ENCODE measurements at regions not wholly inside any gene's neighbourhood (a gene's known extent, or its start where the extent isn't known, plus 50 kb on each side); places are given as distances from the start of the nearest gene placed in this dataset.
A peak's percentile ranks its signal among the peaks of the same experiment; 100 is the strongest.

DNA sequence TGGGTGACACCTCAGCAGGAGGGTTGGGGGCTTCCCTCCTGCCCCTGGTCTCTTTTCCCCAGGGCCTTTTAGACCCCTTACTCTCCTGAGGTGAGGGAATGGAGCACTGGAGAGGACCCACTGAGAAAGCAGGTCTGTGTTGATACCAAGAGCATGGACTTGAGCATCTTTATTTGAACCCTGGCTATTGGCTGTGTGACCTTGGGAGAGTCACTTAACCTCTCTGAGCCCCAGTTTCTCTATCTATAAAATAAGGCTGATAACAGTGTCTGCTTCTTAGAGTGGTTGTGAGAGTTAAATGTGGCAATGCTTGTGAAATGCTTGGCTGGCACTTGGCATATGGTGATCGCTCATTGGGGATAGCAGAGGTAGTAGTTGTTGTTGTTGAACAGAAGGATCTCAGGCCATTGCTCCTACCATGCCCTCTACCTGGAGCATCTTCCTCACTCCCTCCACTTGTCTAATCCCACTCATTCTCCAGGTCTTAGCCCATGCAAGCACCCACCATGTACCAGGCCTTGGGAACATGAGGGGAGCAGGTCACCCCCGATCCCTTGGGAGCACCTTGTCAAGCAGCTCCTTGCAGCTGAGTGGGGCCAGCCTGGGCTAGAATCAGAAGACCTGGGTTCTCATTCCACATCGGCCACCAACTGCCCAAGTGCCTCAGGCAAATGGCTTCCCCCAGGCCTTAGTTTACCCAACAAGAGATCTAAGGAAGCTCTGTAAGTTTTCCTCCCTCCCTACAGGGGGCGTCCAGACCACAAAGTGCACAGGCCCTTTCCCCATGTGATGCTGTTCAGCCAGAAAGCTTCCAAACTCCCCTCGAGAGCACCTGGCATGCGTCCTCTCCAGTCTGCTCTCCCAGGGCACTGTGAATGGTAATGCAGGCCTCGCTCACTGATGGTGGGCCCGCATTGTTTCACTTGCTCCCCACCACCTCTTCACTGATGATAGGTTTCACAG lies 96.7 kb downstream of the LSM3 start:
- in situ Hi-C loops (cut with MboI; ENCODE audit: low pct_unique_long_range_greater_than_20kb in 2 of 9, low sequenced_read_pairs in 9 of 9, unreplicated experiment in 9 of 9) = loop anchor here in 2 of 9 experiments (25.0 kb wide), 1 partner anchor 187 kb away; no protein-coding TSS in a partner anchor
- no peak overlapping the region for H3K27ac ChIP-seq
- H3K4me1 ChIP-seq (replicated peaks in 1 of 2) = peaks cover 14 to 20% of the 10 kb centered on the region in 2 donors
- 40 to 100% (median 83%) methylated on average over 1 to 6 of the region's 8 CpGs; no CpG with 5 or more reads in 2 of the 10 experiments for whole genome bisulfite sequencing, 10 experiments
- H3K4me3 ChIP-seq = no peak overlapping the region
- no peak for ATAC-seq (replicated peaks in 6 of 8)

GRCh38 chr3:14275962-14276909 lies 97.6 kb downstream of the LSM3 start:
- H3K4me3 ChIP-seq = no peak overlapping the region
- in situ Hi-C loops (cut with MboI; ENCODE audit: low pct_unique_long_range_greater_than_20kb in 2 of 9, low sequenced_read_pairs in 9 of 9, unreplicated experiment in 9 of 9) = no loop called here
- H3K4me1 ChIP-seq (replicated peaks in 1 of 2) = peaks cover 14 to 20% of the 10 kb centered on the region in 2 donors
- 54 to 100% (median 83%) methylated on average over 1 to 7 of the region's 12 CpGs; no CpG with 5 or more reads in 5 of the 10 experiments for WGBS, 10 experiments
- ATAC-seq (replicated peaks in 6 of 8) = no peak
- no peak overlapping the region for H3K27ac ChIP-seq

DNA sequence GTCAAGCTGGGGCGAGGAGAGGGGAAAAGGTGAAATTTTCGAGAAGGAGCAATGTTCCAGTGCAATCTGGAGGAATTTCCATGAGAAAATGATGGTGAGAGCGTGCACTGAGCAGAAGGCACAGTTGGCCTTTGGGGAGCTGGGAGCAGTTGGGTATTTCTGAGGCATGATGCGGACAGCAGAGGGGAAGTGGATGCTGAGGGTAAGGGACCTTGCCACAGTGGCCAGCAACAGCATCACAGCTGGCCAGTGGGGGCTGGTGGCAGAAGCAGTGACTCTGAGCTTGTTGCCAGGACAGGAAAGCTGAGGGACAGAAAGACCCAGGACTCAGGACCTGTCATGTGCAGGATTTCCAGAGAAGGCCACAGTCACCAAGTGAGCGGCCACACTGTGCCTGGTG lies 98.9 kb downstream of the LSM3 start:
- in situ Hi-C loops (cut with MboI; ENCODE audit: low pct_unique_long_range_greater_than_20kb in 2 of 9, low sequenced_read_pairs in 9 of 9, unreplicated experiment in 9 of 9) = no loop called here

GRCh38 chr3:14278265-14278798 lies 99.7 kb downstream of the LSM3 start:
- ATAC-seq (replicated peaks in 6 of 8) = no peak
- Histone ChIP-seq H3K4me1 (replicated peaks in 1 of 2) (peaks cover 10 to 12% of the 10 kb centered on the region in 2 donors), H3K4me3 (no peak overlapping the region), H3K27ac (no peak overlapping the region)
- in situ Hi-C loops (cut with MboI; ENCODE audit: low pct_unique_long_range_greater_than_20kb in 2 of 9, low sequenced_read_pairs in 9 of 9, unreplicated experiment in 9 of 9) = no loop called here
- 80 to 100% (median 98%) methylated on average over 1 to 2 of the region's 7 CpGs; no CpG with 5 or more reads in 6 of the 10 experiments for WGBS, 10 experiments

More for the DNA sequence above, 98.9 kb downstream of the LSM3 start:
- no peak for ATAC-seq (replicated peaks in 6 of 8)
- Histone ChIP-seq H3K27ac (no peak overlapping the region), H3K4me3 (no peak overlapping the region), H3K4me1 (replicated peaks in 1 of 2) (peaks cover 14 to 19% of the 10 kb centered on the region in 2 donors)
- 72 to 100% (median 92%) methylated on average over 1 to 4 of the region's 5 CpGs; no CpG with 5 or more reads in 2 of the 10 experiments for WGBS, 10 experiments

GRCh38 chr3:14278799-14279625 lies 100.4 kb downstream of the LSM3 start:
- in situ Hi-C loops (cut with MboI; ENCODE audit: low pct_unique_long_range_greater_than_20kb in 2 of 9, low sequenced_read_pairs in 9 of 9, unreplicated experiment in 9 of 9) = no loop called here
- H3K4me1 ChIP-seq (replicated peaks in 1 of 2) = peaks cover 7 to 8% of the 10 kb centered on the region in 2 donors
- peak in 5 of 8 experiments; percentile 16 to 56 (median 24) for ATAC-seq (replicated peaks in 6 of 8)
- no peak overlapping the region for H3K4me3 ChIP-seq
- no peak overlapping the region for H3K27ac ChIP-seq
- WGBS, 10 experiments = 0 to 67% (median 58%) methylated on average over 1 to 6 of the region's 13 CpGs; no CpG with 5 or more reads in 3 of the 10 experiments

GRCh38 chr3:14279626-14280061 lies 101.0 kb downstream of the LSM3 start:
- 73 to 90% (median 78%) methylated on average over 2 to 5 of the region's 11 CpGs; no CpG with 5 or more reads in 7 of the 10 experiments for WGBS, 10 experiments
- peaks cover 2 to 6% of the 10 kb centered on the region in 2 donors for H3K4me1 ChIP-seq (replicated peaks in 1 of 2)
- ATAC-seq (replicated peaks in 6 of 8) = no peak
- no peak overlapping the region for H3K27ac ChIP-seq
- no peak overlapping the region for H3K4me3 ChIP-seq
- in situ Hi-C loops (cut with MboI; ENCODE audit: low pct_unique_long_range_greater_than_20kb in 2 of 9, low sequenced_read_pairs in 9 of 9, unreplicated experiment in 9 of 9) = no loop called here

GRCh38 chr3:14280326-14280725 lies 101.7 kb downstream of the LSM3 start:
- peaks cover 8 to 12% of the 10 kb centered on the region in 2 donors for H3K4me1 ChIP-seq (replicated peaks in 1 of 2)
- in situ Hi-C loops (cut with MboI; ENCODE audit: low pct_unique_long_range_greater_than_20kb in 2 of 9, low sequenced_read_pairs in 9 of 9, unreplicated experiment in 9 of 9) = no loop called here
- H3K4me3 ChIP-seq = no peak overlapping the region
- 60 to 100% (median 75%) methylated on average over 1 to 2 of the region's 2 CpGs; no CpG with 5 or more reads in 7 of the 10 experiments for WGBS, 10 experiments
- no peak overlapping the region for H3K27ac ChIP-seq
- ATAC-seq (replicated peaks in 6 of 8) = no peak

- no peak overlapping the region for H3K27ac ChIP-seq
- WGBS, 10 experiments = 25 to 88% (median 75%) methylated on average over 1 to 3 of the region's 3 CpGs; no CpG with 5 or more reads in 5 of the 10 experiments
- no peak overlapping the region for H3K4me3 ChIP-seq
- peaks cover 15 to 17% of the 10 kb centered on the region in 2 donors for H3K4me1 ChIP-seq (replicated peaks in 1 of 2)
- in situ Hi-C loops (cut with MboI; ENCODE audit: low pct_unique_long_range_greater_than_20kb in 2 of 9, low sequenced_read_pairs in 9 of 9, unreplicated experiment in 9 of 9) = no loop called here
- ATAC-seq (replicated peaks in 6 of 8) = no peak
Measured at GRCh38 chr3:14281053-14281452, 102.4 kb downstream of the LSM3 start.

GRCh38 chr3:14282001-14282705 lies 103.5 kb downstream of the LSM3 start:
- Histone ChIP-seq H3K27ac (no peak overlapping the region), H3K4me3 (no peak overlapping the region), H3K4me1 (replicated peaks in 1 of 2) (peaks cover 16 to 17% of the 10 kb centered on the region in 2 donors)
- WGBS, 10 experiments = 0 to 100% (median 83%) methylated on average over 1 to 10 of the region's 12 CpGs
- ATAC-seq (replicated peaks in 6 of 8) = no peak
- in situ Hi-C loops (cut with MboI; ENCODE audit: low pct_unique_long_range_greater_than_20kb in 2 of 9, low sequenced_read_pairs in 9 of 9, unreplicated experiment in 9 of 9) = no loop called here

DNA sequence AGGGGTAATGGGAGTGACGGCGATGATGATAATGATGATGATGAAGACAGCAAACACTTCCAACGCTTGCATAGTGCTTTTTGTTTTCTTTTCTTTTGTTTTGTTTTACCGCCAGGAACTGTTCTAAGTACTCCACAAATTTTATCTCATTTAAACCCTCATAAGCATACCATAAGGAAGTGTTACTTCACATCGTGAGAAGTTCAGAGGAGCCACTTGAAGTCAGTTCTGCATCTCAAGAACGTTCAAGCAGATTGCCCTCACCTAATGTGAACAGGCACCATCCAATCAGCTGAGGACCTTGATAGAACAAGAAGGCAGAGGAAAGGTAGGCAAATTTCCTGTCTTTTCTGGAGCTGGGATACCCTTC lies 104.1 kb downstream of the LSM3 start:
- 40 to 100% (median 93%) methylated on average over 1 to 6 of the region's 6 CpGs; no CpG with 5 or more reads in 1 of the 10 experiments for WGBS, 10 experiments
- no peak for ATAC-seq (replicated peaks in 6 of 8)
- in situ Hi-C loops (cut with MboI; ENCODE audit: low pct_unique_long_range_greater_than_20kb in 2 of 9, low sequenced_read_pairs in 9 of 9, unreplicated experiment in 9 of 9) = no loop called here
- H3K4me1 ChIP-seq (replicated peaks in 1 of 2) = peaks cover 16 to 17% of the 10 kb centered on the region in 2 donors
- no peak overlapping the region for H3K27ac ChIP-seq
- H3K4me3 ChIP-seq = no peak overlapping the region

DNA sequence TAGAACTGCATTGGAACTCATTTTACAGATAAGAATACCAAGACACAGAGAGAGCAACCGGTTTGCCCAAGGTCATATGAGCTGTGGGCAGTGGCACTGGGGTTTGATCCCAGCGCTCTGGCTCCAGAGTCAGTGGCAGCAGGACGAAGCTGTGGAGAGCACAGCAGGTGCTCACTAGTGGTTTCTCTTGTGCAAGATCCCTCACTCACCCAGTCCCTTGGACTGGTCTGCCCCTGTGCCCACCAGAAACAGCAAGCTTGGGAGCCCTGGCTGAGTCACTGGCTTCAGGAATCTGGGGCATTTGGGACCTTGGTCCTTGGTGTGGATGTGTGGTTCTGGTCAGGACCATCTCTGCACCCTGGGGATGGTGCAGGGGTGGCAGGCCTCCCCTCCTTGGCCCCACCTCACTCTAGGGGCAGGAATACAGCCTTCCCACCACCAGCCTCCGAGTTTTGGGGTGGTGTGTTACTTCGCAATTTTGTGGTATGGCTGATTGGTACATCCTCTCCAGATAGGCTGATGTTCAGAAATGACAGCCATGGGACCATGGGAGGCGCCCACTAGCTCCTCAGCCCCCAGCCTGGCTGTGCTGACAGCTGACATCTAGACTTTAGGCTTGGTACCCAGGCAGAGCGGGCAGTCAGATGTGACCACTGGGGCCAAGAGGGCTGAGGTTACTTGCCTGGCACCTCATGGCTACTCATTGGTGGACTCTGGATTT lies 104.6 kb downstream of the LSM3 start:
- WGBS, 10 experiments = 29 to 100% (median 80%) methylated on average over 1 to 3 of the region's 7 CpGs; no CpG with 5 or more reads in 3 of the 10 experiments
- Histone ChIP-seq H3K4me1 (replicated peaks in 1 of 2) (peaks cover 16 to 17% of the 10 kb centered on the region in 2 donors), H3K4me3 (no peak overlapping the region), H3K27ac (no peak overlapping the region)
- in situ Hi-C loops (cut with MboI; ENCODE audit: low pct_unique_long_range_greater_than_20kb in 2 of 9, low sequenced_read_pairs in 9 of 9, unreplicated experiment in 9 of 9) = no loop called here
- ATAC-seq (replicated peaks in 6 of 8) = no peak

Data from motor neuron (in vitro differentiated cells).